Nephron progenitor cell (in vitro differentiated cells): ENCODE measurements at regions not wholly inside any gene's neighbourhood (a gene's known extent, or its start where the extent isn't known, plus 50 kb on each side); places are given as distances from the start of the nearest gene placed in this dataset.
A peak's percentile ranks its signal among the peaks of the same experiment; 100 is the strongest.

Experiments used
- DNase-seq: peaks from one replicate; pipeline ENCODE4 v3.0.0; 2021
- H3K27ac Mint-ChIP-seq: 2 replicates; pipeline ENCODE4 v1.8.0; 2021; ENCODE audit warnings: mild to moderate bottlenecking, moderate library complexity, mixed read lengths
- H3K27me3 Mint-ChIP-seq: 2 replicates; pipeline ENCODE4 v1.8.0; 2021; ENCODE audit warnings: mild to moderate bottlenecking, low read depth, mixed read lengths; ENCODE audit not compliant: poor library complexity
- H3K36me3 Mint-ChIP-seq: 2 replicates; pipeline ENCODE4 v1.8.0; 2021; ENCODE audit warnings: low read depth, mixed read lengths
- H3K4me1 Mint-ChIP-seq: 2 replicates; pipeline ENCODE4 v1.8.0; 2021; ENCODE audit warnings: mixed read lengths
- H3K4me3 Mint-ChIP-seq: 2 replicates; pipeline ENCODE4 v1.8.0; 2021; ENCODE audit warnings: mild to moderate bottlenecking, moderate library complexity, mixed read lengths
- H3K9me3 Mint-ChIP-seq: 2 replicates; pipeline ENCODE4 v1.8.0; 2021; ENCODE audit warnings: mild to moderate bottlenecking, moderate library complexity, mixed read lengths
- CTCF ChIP-seq: fragments of 200-600 bp; sonication (generic); IDR thresholded peaks from 2 replicates; pipeline ENCODE4 v1.5.0; 2021; ENCODE audit warnings: antibody characterized with exemption

GRCh38 chr15:69578252-69578651 is 125.6 kb downstream of the RPLP1 start:
- Mint-ChIP-seq H3K4me3 (no peak overlapping the region), H3K4me1 (peaks cover 13% of the 10 kb centered on the region), H3K36me3 (no peaks in the 10 kb centered on the region), H3K27ac (peak overlapping the region; percentile 10), H3K9me3 (no peaks in the 10 kb centered on the region), H3K27me3 (peaks cover 51% of the 10 kb centered on the region)
- no peak for TF ChIP-seq CTCF
- DNase-seq = no peak

- TF ChIP-seq CTCF = no peak
- Mint-ChIP-seq H3K27ac (no peak overlapping the region), H3K27me3 (peaks cover 45% of the 10 kb centered on the region), H3K36me3 (no peaks in the 10 kb centered on the region), H3K4me1 (peaks cover 7% of the 10 kb centered on the region), H3K9me3 (no peaks in the 10 kb centered on the region), H3K4me3 (no peak overlapping the region)
- DNase-seq = no peak
Measured at GRCh38 chr15:69578787-69579583, 126.4 kb downstream of the RPLP1 start.

- peaks cover 4% of the 10 kb centered on the region for H3K4me1 Mint-ChIP-seq
- TF ChIP-seq CTCF = no peak
- H3K9me3 Mint-ChIP-seq = no peaks in the 10 kb centered on the region
- H3K27me3 Mint-ChIP-seq = peaks cover 42% of the 10 kb centered on the region
- DNase-seq = no peak
- H3K36me3 Mint-ChIP-seq = no peaks in the 10 kb centered on the region
- no peak overlapping the region for H3K4me3 Mint-ChIP-seq
- no peak overlapping the region for H3K27ac Mint-ChIP-seq
Measured at GRCh38 chr15:69579950-69580618, 127.5 kb downstream of the RPLP1 start.

- Mint-ChIP-seq H3K27ac (no peak overlapping the region), H3K9me3 (no peaks in the 10 kb centered on the region), H3K4me3 (no peak overlapping the region), H3K4me1 (peaks cover 6% of the 10 kb centered on the region), H3K36me3 (no peaks in the 10 kb centered on the region), H3K27me3 (peaks cover 29% of the 10 kb centered on the region)
- TF ChIP-seq CTCF = no peak
- no peak for DNase-seq
Measured at GRCh38 chr15:69583626-69584025, 131.0 kb downstream of the RPLP1 start.

DNA sequence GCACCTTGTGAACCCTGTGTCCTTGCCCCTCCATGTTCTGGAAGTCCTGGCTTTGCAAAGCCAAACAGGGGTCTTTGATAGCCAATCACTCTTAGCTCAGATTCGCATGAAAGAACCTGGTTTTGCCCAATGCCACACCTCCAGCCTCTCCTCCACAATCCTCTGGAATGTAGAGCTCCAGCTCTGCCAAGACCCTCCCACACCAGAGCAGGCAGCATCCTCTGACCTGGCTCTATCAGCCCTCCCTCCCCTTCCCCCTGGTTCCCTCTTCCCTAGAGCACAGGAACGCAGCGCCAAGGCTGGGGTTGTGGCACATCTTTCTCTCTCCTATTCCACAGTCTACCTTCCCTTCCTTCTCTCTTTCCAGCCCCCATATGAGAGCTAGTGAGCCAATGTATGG is 133.3 kb downstream of the RPLP1 start:
- Mint-ChIP-seq H3K4me3 (no peak overlapping the region), H3K27ac (no peak overlapping the region), H3K4me1 (peaks cover 19% of the 10 kb centered on the region), H3K36me3 (no peaks in the 10 kb centered on the region), H3K9me3 (no peaks in the 10 kb centered on the region), H3K27me3 (peaks cover 28% of the 10 kb centered on the region)
- no peak for TF ChIP-seq CTCF
- no peak for DNase-seq
